ENCODE measurements at regions not wholly inside any gene's neighbourhood (a gene's known extent, or its start where the extent isn't known, plus 50 kb on each side); places are given as distances from the start of the nearest gene placed in this dataset.

DNA sequence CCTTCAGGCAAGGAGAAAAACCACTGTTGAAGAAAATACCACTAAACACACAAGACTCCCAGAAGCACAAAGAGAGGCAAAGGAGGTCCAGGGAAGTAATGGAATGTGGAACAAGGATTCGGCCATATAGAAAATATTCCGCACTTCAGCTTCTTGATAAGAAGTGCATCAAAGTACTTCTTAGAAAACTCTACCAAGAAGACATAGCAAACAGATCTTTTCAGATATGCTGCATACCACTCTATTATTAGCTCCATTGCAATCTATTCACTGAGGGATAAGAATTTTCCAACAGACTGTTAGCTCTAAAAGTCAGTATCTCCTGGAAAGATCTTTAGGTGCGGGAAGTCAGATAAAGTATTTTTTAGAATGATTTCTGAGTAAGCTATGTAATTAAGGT lies 231.8 kb downstream of the WDR11 start:
- no peak overlapping the region for H3K4me3 ChIP-seq (replicated peaks in 1 of 2; ENCODE audit: low read depth in 2 of 2, low read length in 2 of 2)
- TF ChIP-seq, protein P1, sequence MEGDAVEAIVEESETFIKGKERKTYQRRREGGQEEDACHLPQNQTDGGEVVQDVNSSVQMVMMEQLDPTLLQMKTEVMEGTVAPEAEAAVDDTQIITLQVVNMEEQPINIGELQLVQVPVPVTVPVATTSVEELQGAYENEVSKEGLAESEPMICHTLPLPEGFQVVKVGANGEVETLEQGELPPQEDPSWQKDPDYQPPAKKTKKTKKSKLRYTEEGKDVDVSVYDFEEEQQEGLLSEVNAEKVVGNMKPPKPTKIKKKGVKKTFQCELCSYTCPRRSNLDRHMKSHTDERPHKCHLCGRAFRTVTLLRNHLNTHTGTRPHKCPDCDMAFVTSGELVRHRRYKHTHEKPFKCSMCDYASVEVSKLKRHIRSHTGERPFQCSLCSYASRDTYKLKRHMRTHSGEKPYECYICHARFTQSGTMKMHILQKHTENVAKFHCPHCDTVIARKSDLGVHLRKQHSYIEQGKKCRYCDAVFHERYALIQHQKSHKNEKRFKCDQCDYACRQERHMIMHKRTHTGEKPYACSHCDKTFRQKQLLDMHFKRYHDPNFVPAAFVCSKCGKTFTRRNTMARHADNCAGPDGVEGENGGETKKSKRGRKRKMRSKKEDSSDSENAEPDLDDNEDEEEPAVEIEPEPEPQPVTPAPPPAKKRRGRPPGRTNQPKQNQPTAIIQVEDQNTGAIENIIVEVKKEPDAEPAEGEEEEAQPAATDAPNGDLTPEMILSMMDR (IDR thresholded peaks at IDR 0.05; ENCODE audit: low read depth, low read length), result no peak
- DNase-seq (ENCODE audit: low read depth in 2 of 2), result no peak

DNA sequence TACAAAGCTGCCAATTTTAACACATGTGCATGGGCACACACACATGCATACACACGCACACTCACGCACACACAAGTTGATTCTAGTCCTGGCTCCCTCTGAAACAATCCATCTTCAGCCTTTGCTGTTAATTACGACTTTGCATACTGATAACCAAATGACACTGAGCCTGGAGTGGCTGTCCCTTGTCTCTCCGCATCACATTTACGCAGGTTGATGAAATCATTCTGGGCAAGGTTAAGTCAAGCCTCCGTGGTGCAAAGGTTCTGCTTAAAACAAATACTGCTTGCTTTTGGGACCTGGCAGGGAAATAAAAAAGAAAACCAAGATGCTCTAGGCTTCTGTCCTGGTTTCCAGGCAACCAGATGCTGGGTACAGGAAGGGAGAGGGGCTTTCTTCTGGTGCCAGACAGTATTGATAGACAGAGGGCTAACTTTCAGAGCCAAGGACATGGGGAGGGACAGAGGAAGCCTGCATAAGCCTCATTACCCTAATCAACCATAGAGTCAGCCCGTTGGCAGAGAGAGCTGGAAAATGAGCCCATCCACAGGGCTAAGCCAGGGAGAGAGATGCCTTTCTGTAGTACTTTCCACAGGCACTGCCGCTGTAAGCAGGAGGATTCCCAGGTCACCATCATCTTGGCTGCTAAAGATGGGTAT lies 233.0 kb downstream of the WDR11 start:
- no peak overlapping the region for H3K4me3 ChIP-seq (replicated peaks in 1 of 2; ENCODE audit: low read depth in 2 of 2, low read length in 2 of 2)
- no peak for DNase-seq (ENCODE audit: low read depth in 2 of 2)
- TF ChIP-seq, protein P1 (IDR thresholded peaks at IDR 0.05; ENCODE audit: low read depth, low read length), result no peak

DNA sequence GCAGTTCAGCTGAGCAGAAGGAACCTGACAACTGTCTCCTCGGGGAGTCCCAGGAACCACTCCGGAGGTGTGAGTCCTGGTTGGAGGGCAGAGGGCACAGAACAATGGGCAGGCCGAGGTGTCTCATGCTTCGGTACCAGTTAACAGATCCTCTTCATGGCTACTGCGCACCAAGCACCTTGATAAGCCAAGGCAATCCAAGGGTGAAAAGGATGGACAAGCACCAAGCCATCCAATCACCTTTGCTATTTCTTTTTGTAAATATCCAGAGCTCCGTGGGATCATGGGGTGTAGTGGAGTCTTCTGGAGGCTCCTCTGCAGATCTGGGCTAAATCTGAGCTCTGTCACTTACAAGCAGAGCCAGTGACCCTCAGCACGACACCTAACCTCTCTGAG lies 233.5 kb downstream of the WDR11 start:
- TF ChIP-seq, protein P1 (IDR thresholded peaks at IDR 0.05; ENCODE audit: low read depth, low read length), result no peak
- H3K4me3 ChIP-seq (replicated peaks in 1 of 2; ENCODE audit: low read depth in 2 of 2, low read length in 2 of 2), result no peak overlapping the region

DNA sequence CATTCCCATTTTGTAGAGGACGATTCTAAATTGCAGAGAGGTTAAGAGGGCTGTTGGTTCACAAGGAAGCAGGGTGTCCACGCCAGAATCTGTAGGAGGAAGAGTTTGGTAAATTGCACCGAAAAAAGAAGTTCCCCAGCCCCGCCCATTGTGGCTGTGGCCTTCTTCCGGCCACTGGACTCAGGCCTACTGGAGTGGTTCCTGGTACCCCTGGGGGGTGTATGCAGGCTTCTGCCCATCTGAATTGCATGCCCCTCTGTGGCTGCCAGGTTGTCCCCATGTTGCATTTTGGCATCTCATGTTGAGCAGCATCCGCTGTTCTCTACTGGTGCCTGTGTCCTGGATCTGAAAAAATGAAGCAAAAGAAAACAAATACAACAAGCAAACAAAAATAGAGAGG lies 234.2 kb downstream of the WDR11 start:
- no peak for DNase-seq (ENCODE audit: low read depth in 2 of 2)
- TF ChIP-seq, protein P1 (IDR thresholded peaks at IDR 0.05; ENCODE audit: low read depth, low read length), result no peak
- H3K4me3 ChIP-seq (replicated peaks in 1 of 2; ENCODE audit: low read depth in 2 of 2, low read length in 2 of 2), result no peak overlapping the region

More for the DNA sequence above, 233.5 kb downstream of the WDR11 start:
- DNase-seq (ENCODE audit: low read depth in 2 of 2), result no peak

DNA sequence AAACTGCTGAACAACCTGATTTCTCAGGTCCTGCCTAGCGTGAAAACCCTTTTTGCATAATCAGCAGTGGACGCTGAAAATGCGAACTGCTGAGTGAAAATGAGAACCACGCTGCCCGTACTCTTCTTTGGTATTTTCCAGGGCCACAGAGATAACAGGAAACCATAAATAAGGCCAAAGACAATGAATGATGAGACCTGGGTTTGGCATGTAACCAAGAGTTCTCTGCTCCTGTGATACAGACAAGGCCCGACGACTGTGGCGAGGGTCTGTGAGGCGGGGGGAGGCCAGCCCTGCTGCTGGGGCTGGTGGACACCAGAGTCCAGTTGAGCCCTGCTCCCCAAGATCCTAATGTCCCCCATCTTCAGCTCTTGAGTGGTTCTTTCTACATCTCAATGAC lies 236.0 kb downstream of the WDR11 start:
- DNase-seq (ENCODE audit: low read depth in 2 of 2), result no peak
- no peak overlapping the region for H3K4me3 ChIP-seq (replicated peaks in 1 of 2; ENCODE audit: low read depth in 2 of 2, low read length in 2 of 2)
- TF ChIP-seq, protein P1 (IDR thresholded peaks at IDR 0.05; ENCODE audit: low read depth, low read length), result no peak

DNA sequence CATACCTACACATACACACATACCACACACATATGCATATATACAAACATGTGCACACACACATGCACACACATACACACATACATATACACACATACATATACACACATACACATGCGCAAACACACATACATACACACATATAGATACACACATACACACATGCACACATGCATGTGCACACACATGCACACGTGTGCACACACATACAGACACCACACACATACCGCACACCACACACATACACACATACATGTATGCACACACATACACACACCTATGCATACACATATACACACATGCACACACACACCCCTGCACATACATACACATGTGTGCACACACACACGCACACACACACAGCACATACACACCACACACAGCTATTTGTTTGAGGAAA lies 236.5 kb downstream of the WDR11 start:
- no peak for DNase-seq (ENCODE audit: low read depth in 2 of 2)

More for the DNA sequence above, 236.5 kb downstream of the WDR11 start:
- no peak overlapping the region for H3K4me3 ChIP-seq (replicated peaks in 1 of 2; ENCODE audit: low read depth in 2 of 2, low read length in 2 of 2)
- TF ChIP-seq, protein P1 (IDR thresholded peaks at IDR 0.05; ENCODE audit: low read depth, low read length), result no peak

All from cardiac fibroblast (primary cell).